ENCODE measurements at regions not wholly inside any gene's neighbourhood (a gene's known extent, or its start where the extent isn't known, plus 50 kb on each side); places are given as distances from the start of the nearest gene placed in this dataset.

- no peak for TF ChIP-seq CTCF (IDR thresholded peaks at IDR 0.05; ENCODE audit: low read depth, low read length, missing control alignments)
- no peak for DNase-seq (ENCODE audit: low read depth)
- H3K4me3 ChIP-seq (ENCODE audit: low read depth, low read length): no peak overlapping the region
Observed at GRCh38 chr6:114600381-114600780, 257.6 kb upstream of the HS3ST5 start.

GRCh38 chr6:114595591-114595990 is 252.8 kb upstream of the HS3ST5 start:
- no peak overlapping the region for H3K4me3 ChIP-seq (ENCODE audit: low read depth, low read length)
- no peak for DNase-seq (ENCODE audit: low read depth)
- TF ChIP-seq CTCF (IDR thresholded peaks at IDR 0.05; ENCODE audit: low read depth, low read length, missing control alignments): no peak

- no peak for DNase-seq (ENCODE audit: low read depth)
- no peak overlapping the region for H3K4me3 ChIP-seq (ENCODE audit: low read depth, low read length)
- no peak for TF ChIP-seq CTCF (IDR thresholded peaks at IDR 0.05; ENCODE audit: low read depth, low read length, missing control alignments)
Observed at GRCh38 chr6:114595186-114595585, 252.4 kb upstream of the HS3ST5 start.

- no peak overlapping the region for H3K4me3 ChIP-seq (ENCODE audit: low read depth, low read length)
- DNase-seq (ENCODE audit: low read depth): no peak
- TF ChIP-seq CTCF (IDR thresholded peaks at IDR 0.05; ENCODE audit: low read depth, low read length, missing control alignments): no peak
Observed at GRCh38 chr6:114592506-114592905, 249.7 kb upstream of the HS3ST5 start.

- DNase-seq (ENCODE audit: low read depth): no peak
- TF ChIP-seq CTCF (IDR thresholded peaks at IDR 0.05; ENCODE audit: low read depth, low read length, missing control alignments): no peak
- no peak overlapping the region for H3K4me3 ChIP-seq (ENCODE audit: low read depth, low read length)
Observed at GRCh38 chr6:114588726-114589125, 245.9 kb upstream of the HS3ST5 start.

- DNase-seq (ENCODE audit: low read depth): no peak
- no peak overlapping the region for H3K4me3 ChIP-seq (ENCODE audit: low read depth, low read length)
- no peak for TF ChIP-seq CTCF (IDR thresholded peaks at IDR 0.05; ENCODE audit: low read depth, low read length, missing control alignments)
Observed at GRCh38 chr6:114586298-114586697, 243.5 kb upstream of the HS3ST5 start.

- H3K4me3 ChIP-seq (ENCODE audit: low read depth, low read length): no peak overlapping the region
- no peak for DNase-seq (ENCODE audit: low read depth)
- TF ChIP-seq CTCF (IDR thresholded peaks at IDR 0.05; ENCODE audit: low read depth, low read length, missing control alignments): no peak
Observed at GRCh38 chr6:114581293-114581692, 238.5 kb upstream of the HS3ST5 start.
